ENCODE measurements at regions not wholly inside any gene's neighbourhood (a gene's known extent, or its start where the extent isn't known, plus 50 kb on each side); places are given as distances from the start of the nearest gene placed in this dataset.

DNA sequence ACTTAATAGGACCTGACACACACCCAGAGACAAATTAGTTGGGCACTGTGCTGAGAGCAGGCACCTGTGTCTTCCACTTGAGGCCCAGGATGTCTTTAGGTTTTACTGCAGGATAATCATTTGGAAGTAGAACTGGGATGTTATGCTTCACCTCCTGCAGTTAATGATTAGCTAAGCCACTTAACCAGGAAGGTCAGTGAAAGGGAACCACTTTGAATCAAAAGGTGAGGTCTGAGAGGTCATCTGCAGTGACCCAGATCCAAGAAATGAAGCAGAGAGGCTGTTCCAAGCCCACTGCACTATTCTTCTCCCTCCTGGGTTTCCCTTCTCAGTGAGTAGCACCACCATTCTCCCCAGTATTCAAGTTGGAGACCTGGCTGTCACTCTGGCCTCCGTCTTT lies 110.5 kb downstream of the SNX18 start:
- Histone ChIP-seq H4K20me1 (replicated peaks; ENCODE audit: insufficient read depth) (no peaks in the 10 kb centered on the region), H3K4me1 (ENCODE audit: insufficient read depth) (no peaks in the 10 kb centered on the region), H3K9me2 (ENCODE audit: insufficient read depth) (0 out of 2 replicates have a peak, but pooled peaks cover 4% of the 10 kb centered on the region), H3F3A (replicated peaks; ENCODE audit: low read depth) (no peaks in the 10 kb centered on the region), H3K27me3 (ENCODE audit: insufficient read depth) (no peaks in the 10 kb centered on the region), H2AFZ (no peak overlapping the region), H3K4me2 (no peak overlapping the region), H3K27ac (ENCODE audit: low read depth) (no peak overlapping the region), H3K4me3 (no peak overlapping the region), H3K36me3 (ENCODE audit: insufficient read depth) (no peaks in the 10 kb centered on the region; the same call in 1 of the 2 replicates), H3K79me2 (replicated peaks; ENCODE audit: insufficient read depth) (no peaks in the 10 kb centered on the region)
- Mint-ChIP-seq H3K27me3 (ENCODE audit: insufficient read depth, low read depth, poor library complexity) (peaks cover 6% of the 10 kb centered on the region), H3K4me3 (no peak overlapping the region), H3K9me3 (no peaks in the 10 kb centered on the region; the same call in 2 of the 3 replicates), H3K27ac (no peak overlapping the region), H3K4me1 (no peaks in the 10 kb centered on the region; the same call in 2 of the 3 replicates), H3K36me3 (ENCODE audit: low read depth) (no peaks in the 10 kb centered on the region)
- DNase-seq (ENCODE audit: low spot score) (no peak), ATAC-seq (no peak)
- no peak for TF ChIP-seq STAT1 (IDR thresholded peaks at IDR 0.05; ENCODE audit: unreplicated experiment)
- no peak for TF ChIP-seq ZNF331 (CRISPR knock-in tag; IDR thresholded peaks at IDR 0.05; ENCODE audit: low read depth)
- TF ChIP-seq, protein P1, sequence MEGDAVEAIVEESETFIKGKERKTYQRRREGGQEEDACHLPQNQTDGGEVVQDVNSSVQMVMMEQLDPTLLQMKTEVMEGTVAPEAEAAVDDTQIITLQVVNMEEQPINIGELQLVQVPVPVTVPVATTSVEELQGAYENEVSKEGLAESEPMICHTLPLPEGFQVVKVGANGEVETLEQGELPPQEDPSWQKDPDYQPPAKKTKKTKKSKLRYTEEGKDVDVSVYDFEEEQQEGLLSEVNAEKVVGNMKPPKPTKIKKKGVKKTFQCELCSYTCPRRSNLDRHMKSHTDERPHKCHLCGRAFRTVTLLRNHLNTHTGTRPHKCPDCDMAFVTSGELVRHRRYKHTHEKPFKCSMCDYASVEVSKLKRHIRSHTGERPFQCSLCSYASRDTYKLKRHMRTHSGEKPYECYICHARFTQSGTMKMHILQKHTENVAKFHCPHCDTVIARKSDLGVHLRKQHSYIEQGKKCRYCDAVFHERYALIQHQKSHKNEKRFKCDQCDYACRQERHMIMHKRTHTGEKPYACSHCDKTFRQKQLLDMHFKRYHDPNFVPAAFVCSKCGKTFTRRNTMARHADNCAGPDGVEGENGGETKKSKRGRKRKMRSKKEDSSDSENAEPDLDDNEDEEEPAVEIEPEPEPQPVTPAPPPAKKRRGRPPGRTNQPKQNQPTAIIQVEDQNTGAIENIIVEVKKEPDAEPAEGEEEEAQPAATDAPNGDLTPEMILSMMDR (conservative IDR thresholded peaks at IDR 0.05; ENCODE audit: low read depth in 2 of 2): no peak
- no peak for TF ChIP-seq EZH2phosphoT487 (IDR thresholded peaks at IDR 0.05; ENCODE audit: unreplicated experiment)
- TF ChIP-seq POLR2AphosphoS5 (IDR thresholded peaks at IDR 0.05; ENCODE audit: low read depth): no peak
- TF ChIP-seq CREB1 (CRISPR knock-in tag; IDR thresholded peaks at IDR 0.05; ENCODE audit: low read depth): no peak
- TF ChIP-seq, protein P2, sequence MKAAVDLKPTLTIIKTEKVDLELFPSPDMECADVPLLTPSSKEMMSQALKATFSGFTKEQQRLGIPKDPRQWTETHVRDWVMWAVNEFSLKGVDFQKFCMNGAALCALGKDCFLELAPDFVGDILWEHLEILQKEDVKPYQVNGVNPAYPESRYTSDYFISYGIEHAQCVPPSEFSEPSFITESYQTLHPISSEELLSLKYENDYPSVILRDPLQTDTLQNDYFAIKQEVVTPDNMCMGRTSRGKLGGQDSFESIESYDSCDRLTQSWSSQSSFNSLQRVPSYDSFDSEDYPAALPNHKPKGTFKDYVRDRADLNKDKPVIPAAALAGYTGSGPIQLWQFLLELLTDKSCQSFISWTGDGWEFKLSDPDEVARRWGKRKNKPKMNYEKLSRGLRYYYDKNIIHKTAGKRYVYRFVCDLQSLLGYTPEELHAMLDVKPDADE (IDR thresholded peaks at IDR 0.05): no peak
- TF ChIP-seq JUNB (IDR thresholded peaks at IDR 0.05; ENCODE audit: unreplicated experiment): no peak
- no peak for TF ChIP-seq ZNF114 (CRISPR knock-in tag; IDR thresholded peaks at IDR 0.05)
- TF ChIP-seq NANOG (IDR thresholded peaks at IDR 0.05; ENCODE audit: borderline replicate concordance): no peak
- TF ChIP-seq, protein P3, sequence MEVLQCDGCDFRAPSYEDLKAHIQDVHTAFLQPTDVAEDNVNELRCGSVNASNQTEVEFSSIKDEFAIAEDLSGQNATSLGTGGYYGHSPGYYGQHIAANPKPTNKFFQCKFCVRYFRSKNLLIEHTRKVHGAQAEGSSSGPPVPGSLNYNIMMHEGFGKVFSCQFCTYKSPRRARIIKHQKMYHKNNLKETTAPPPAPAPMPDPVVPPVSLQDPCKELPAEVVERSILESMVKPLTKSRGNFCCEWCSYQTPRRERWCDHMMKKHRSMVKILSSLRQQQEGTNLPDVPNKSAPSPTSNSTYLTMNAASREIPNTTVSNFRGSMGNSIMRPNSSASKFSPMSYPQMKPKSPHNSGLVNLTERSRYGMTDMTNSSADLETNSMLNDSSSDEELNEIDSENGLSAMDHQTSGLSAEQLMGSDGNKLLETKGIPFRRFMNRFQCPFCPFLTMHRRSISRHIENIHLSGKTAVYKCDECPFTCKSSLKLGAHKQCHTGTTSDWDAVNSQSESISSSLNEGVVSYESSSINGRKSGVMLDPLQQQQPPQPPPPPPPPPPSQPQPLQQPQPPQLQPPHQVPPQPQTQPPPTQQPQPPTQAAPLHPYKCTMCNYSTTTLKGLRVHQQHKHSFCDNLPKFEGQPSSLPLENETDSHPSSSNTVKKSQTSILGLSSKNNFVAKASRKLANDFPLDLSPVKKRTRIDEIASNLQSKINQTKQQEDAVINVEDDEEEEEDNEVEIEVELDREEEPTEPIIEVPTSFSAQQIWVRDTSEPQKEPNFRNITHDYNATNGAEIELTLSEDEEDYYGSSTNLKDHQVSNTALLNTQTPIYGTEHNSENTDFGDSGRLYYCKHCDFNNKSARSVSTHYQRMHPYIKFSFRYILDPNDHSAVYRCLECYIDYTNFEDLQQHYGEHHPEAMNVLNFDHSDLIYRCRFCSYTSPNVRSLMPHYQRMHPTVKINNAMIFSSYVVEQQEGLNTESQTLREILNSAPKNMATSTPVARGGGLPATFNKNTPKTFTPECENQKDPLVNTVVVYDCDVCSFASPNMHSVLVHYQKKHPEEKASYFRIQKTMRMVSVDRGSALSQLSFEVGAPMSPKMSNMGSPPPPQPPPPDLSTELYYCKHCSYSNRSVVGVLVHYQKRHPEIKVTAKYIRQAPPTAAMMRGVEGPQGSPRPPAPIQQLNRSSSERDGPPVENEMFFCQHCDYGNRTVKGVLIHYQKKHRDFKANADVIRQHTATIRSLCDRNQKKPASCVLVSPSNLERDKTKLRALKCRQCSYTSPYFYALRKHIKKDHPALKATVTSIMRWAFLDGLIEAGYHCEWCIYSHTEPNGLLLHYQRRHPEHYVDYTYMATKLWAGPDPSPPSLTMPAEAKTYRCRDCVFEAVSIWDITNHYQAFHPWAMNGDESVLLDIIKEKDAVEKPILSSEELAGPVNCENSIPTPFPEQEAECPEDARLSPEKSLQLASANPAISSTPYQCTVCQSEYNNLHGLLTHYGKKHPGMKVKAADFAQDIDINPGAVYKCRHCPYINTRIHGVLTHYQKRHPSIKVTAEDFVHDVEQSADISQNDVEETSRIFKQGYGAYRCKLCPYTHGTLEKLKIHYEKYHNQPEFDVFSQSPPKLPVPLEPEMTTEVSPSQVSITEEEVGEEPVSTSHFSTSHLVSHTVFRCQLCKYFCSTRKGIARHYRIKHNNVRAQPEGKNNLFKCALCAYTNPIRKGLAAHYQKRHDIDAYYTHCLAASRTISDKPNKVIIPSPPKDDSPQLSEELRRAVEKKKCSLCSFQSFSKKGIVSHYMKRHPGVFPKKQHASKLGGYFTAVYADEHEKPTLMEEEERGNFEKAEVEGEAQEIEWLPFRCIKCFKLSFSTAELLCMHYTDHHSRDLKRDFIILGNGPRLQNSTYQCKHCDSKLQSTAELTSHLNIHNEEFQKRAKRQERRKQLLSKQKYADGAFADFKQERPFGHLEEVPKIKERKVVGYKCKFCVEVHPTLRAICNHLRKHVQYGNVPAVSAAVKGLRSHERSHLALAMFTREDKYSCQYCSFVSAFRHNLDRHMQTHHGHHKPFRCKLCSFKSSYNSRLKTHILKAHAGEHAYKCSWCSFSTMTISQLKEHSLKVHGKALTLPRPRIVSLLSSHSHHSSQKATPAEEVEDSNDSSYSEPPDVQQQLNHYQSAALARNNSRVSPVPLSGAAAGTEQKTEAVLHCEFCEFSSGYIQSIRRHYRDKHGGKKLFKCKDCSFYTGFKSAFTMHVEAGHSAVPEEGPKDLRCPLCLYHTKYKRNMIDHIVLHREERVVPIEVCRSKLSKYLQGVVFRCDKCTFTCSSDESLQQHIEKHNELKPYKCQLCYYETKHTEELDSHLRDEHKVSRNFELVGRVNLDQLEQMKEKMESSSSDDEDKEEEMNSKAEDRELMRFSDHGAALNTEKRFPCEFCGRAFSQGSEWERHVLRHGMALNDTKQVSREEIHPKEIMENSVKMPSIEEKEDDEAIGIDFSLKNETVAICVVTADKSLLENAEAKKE (CRISPR knock-in tag; IDR thresholded peaks at IDR 0.05): no peak
- no peak for TF ChIP-seq EZH2 (IDR thresholded peaks at IDR 0.05; ENCODE audit: low read depth, unreplicated experiment)
- TF ChIP-seq, protein P4, sequence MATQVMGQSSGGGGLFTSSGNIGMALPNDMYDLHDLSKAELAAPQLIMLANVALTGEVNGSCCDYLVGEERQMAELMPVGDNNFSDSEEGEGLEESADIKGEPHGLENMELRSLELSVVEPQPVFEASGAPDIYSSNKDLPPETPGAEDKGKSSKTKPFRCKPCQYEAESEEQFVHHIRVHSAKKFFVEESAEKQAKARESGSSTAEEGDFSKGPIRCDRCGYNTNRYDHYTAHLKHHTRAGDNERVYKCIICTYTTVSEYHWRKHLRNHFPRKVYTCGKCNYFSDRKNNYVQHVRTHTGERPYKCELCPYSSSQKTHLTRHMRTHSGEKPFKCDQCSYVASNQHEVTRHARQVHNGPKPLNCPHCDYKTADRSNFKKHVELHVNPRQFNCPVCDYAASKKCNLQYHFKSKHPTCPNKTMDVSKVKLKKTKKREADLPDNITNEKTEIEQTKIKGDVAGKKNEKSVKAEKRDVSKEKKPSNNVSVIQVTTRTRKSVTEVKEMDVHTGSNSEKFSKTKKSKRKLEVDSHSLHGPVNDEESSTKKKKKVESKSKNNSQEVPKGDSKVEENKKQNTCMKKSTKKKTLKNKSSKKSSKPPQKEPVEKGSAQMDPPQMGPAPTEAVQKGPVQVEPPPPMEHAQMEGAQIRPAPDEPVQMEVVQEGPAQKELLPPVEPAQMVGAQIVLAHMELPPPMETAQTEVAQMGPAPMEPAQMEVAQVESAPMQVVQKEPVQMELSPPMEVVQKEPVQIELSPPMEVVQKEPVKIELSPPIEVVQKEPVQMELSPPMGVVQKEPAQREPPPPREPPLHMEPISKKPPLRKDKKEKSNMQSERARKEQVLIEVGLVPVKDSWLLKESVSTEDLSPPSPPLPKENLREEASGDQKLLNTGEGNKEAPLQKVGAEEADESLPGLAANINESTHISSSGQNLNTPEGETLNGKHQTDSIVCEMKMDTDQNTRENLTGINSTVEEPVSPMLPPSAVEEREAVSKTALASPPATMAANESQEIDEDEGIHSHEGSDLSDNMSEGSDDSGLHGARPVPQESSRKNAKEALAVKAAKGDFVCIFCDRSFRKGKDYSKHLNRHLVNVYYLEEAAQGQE (IDR thresholded peaks at IDR 0.05; ENCODE audit: unreplicated experiment): no peak

Data from GM23338 (cell line).